GM21528 (cell line): ENCODE measurements at regions not wholly inside any gene's neighbourhood (a gene's known extent, or its start where the extent isn't known, plus 50 kb on each side); places are given as distances from the start of the nearest gene placed in this dataset.
"Not testable (repeated sequence)": the region's sequence is repeated elsewhere in the genome, so short reads cannot be mapped to it uniquely, and the experiment has no call there.

ENCODE experiments used
- ATAC-seq: cut with Tn5 transposase; IDR thresholded peaks from one replicate; pipeline ENCODE4 v1.9.1; 2021; ENCODE audit warnings: mild to moderate bottlenecking, moderate library complexity; ENCODE audit not compliant: unreplicated experiment, low FRiP score

- no peak for ATAC-seq
Measured at GRCh38 chr10:131819241-131820072, 81.4 kb upstream of the PPP2R2D start.

GRCh38 chr10:131820626-131821025 lies 80.2 kb upstream of the PPP2R2D start:
- ATAC-seq = no peak

GRCh38 chr10:131821378-131822012 lies 79.3 kb upstream of the PPP2R2D start:
- ATAC-seq = no peak

- ATAC-seq = no peak
Measured at GRCh38 chr10:131822013-131822691, 78.7 kb upstream of the PPP2R2D start.

- ATAC-seq = no peak
Measured at GRCh38 chr10:131822692-131823245, 78.0 kb upstream of the PPP2R2D start.

- ATAC-seq = not testable (repeated sequence)
Measured at GRCh38 chr10:131823601-131824099, 77.2 kb upstream of the PPP2R2D start.

- no peak for ATAC-seq
Measured at GRCh38 chr10:131824371-131825149, 76.2 kb upstream of the PPP2R2D start.

- no peak for ATAC-seq
Measured at GRCh38 chr10:131825150-131825848, 75.5 kb upstream of the PPP2R2D start.

- ATAC-seq = no peak
Measured at GRCh38 chr10:131825960-131826650, 74.7 kb upstream of the PPP2R2D start.

- no peak for ATAC-seq
Measured at GRCh38 chr10:131829156-131829930, 71.5 kb upstream of the PPP2R2D start.

GRCh38 chr10:131830446-131831130 lies 70.2 kb upstream of the PPP2R2D start:
- ATAC-seq = no peak

- ATAC-seq = no peak
Measured at GRCh38 chr10:131831561-131831960, 69.2 kb upstream of the PPP2R2D start.

- no peak for ATAC-seq
Measured at GRCh38 chr10:131832056-131832685, 68.6 kb upstream of the PPP2R2D start.

- no peak for ATAC-seq
Measured at GRCh38 chr10:131833013-131833412, 67.8 kb upstream of the PPP2R2D start.

- ATAC-seq = no peak
Measured at GRCh38 chr10:131833446-131834080, 67.2 kb upstream of the PPP2R2D start.

GRCh38 chr10:131834152-131834810 lies 66.5 kb upstream of the PPP2R2D start:
- no peak for ATAC-seq
